ENCODE measurements at regions not wholly inside any gene's neighbourhood (a gene's known extent, or its start where the extent isn't known, plus 50 kb on each side); places are given as distances from the start of the nearest gene placed in this dataset.

- TF ChIP-seq USF1 (IDR thresholded peaks at IDR 0.05) (no peak), EP300 (IDR thresholded peaks at IDR 0.05; ENCODE audit: borderline replicate concordance) (no peak), RAD21 (IDR thresholded peaks at IDR 0.05; ENCODE audit: low read depth) (no peak), CEBPB (IDR thresholded peaks at IDR 0.05) (no peak), YY1 (IDR thresholded peaks at IDR 0.05; ENCODE audit: low read depth) (no peak), CREB1 (IDR thresholded peaks at IDR 0.05; ENCODE audit: low read depth) (no peak), NFIC (IDR thresholded peaks at IDR 0.05) (no peak), TEAD4 (IDR thresholded peaks at IDR 0.05) (no peak)
- TF ChIP-seq, protein P1, sequence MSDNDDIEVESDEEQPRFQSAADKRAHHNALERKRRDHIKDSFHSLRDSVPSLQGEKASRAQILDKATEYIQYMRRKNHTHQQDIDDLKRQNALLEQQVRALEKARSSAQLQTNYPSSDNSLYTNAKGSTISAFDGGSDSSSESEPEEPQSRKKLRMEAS (IDR thresholded peaks at IDR 0.05), result no peak
Measured at GRCh38 chr2:182606728-182607681, 109.1 kb upstream of the DNAJC10 start.

DNA sequence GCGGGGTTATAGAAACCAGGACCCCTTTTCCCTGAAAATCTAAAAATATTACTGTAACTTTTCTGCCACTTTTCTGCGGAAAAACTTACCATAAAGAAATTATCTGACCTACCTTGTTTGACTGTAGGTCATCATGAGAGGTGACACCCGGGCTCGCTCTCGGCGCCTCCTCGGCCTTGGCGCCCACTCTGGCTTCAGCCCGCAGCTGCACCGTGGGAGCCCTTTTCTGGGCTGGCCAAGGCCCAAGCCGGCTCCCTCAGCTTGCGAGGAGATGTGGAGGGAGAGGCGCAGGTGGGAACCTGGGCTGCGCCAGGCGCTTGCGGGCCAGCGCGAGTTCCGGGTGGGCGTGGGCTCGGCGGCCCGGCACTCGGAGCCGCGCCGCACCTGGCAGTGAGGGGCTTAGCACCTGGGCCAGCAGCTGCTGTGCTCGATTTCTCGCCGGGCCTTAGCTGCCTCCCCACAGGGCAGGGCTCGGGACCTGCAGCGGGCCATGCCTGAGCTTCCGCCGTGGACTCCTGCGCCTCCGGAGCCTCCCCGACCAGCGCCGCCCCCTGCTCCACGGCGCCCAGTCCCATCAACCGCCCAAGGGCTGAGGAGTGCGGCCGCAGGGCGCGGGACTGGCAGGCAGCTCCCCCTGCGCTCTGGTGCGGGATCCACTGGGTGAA, 107.7 kb upstream of the DNAJC10 start:
- TF ChIP-seq NFIC (IDR thresholded peaks at IDR 0.05) (no peak), FOXM1 (IDR thresholded peaks at IDR 0.05; ENCODE audit: borderline replicate concordance, low read depth) (no peak), CEBPB (IDR thresholded peaks at IDR 0.05) (no peak), TEAD4 (IDR thresholded peaks at IDR 0.05) (no peak), EP300 (IDR thresholded peaks at IDR 0.05; ENCODE audit: borderline replicate concordance) (no peak), TCF12 (IDR thresholded peaks at IDR 0.05; ENCODE audit: low read depth) (no peak), EGR1 (IDR thresholded peaks at IDR 0.05) (no peak), RAD21 (IDR thresholded peaks at IDR 0.05; ENCODE audit: low read depth) (no peak), TAF1 (IDR thresholded peaks at IDR 0.05; ENCODE audit: low read depth) (no peak), YY1 (IDR thresholded peaks at IDR 0.05; ENCODE audit: low read depth) (no peak), ZBTB7A (IDR thresholded peaks at IDR 0.05; ENCODE audit: low read depth) (no peak), USF1 (IDR thresholded peaks at IDR 0.05) (no peak), CREB1 (IDR thresholded peaks at IDR 0.05; ENCODE audit: low read depth) (no peak), REST (IDR thresholded peaks at IDR 0.05; ENCODE audit: low read depth) (no peak)
- TF ChIP-seq, protein P1 (IDR thresholded peaks at IDR 0.05), result no peak

GRCh38 chr2:182610231-182610630, 105.8 kb upstream of the DNAJC10 start:
- TF ChIP-seq TAF1 (IDR thresholded peaks at IDR 0.05; ENCODE audit: low read depth) (no peak), TCF12 (IDR thresholded peaks at IDR 0.05; ENCODE audit: low read depth) (no peak), NFIC (IDR thresholded peaks at IDR 0.05) (no peak), EGR1 (IDR thresholded peaks at IDR 0.05) (no peak), TEAD4 (IDR thresholded peaks at IDR 0.05) (no peak)
- TF ChIP-seq, protein P1 (IDR thresholded peaks at IDR 0.05), result no peak

DNA sequence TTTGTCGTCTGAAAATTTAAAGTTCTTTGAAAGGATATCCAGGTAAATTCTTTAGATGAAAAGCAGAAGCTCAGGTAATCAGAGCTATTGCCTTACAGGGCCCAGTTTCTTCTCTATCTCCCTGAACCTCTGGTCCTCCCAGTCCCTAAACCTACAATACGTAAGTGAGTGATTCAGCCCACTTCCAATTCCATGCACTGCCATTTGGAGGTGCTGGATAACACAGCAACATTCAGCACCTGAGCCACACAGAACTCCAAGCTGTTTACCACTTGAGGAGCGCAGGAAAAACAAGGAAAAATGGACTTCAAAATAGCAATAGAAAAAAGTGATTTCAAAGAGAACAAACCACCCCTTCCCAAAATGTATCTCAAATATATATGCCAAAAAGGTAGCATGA, 105.0 kb upstream of the DNAJC10 start:
- TF ChIP-seq RAD21 (IDR thresholded peaks at IDR 0.05; ENCODE audit: low read depth) (peak; percentile 10; the same call in 1 of the 2 replicates), CEBPB (IDR thresholded peaks at IDR 0.05) (no peak), ZBTB7A (IDR thresholded peaks at IDR 0.05; ENCODE audit: low read depth) (no peak)

DNA sequence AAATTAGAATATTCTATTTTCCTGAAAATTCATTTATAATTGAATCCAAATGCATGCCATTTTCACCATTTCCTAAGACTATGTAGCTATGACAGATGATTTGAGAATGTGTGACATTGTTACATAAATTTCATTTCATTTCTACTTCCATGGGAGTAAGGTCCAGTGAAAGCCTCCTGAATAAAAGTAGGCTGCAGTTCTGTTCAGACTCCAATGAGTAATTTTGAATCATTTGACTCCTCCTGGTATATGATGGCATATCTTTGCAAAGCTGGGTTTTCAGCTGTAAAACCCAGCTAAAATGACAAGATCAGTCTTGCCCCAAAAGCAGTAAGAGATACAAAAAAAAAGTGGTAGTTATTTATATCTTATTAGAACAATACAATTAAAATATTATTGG, 101.0 kb upstream of the DNAJC10 start:
- TF ChIP-seq TCF12 (IDR thresholded peaks at IDR 0.05; ENCODE audit: low read depth) (no peak), CREB1 (IDR thresholded peaks at IDR 0.05; ENCODE audit: low read depth) (no peak), FOXM1 (IDR thresholded peaks at IDR 0.05; ENCODE audit: borderline replicate concordance, low read depth) (no peak), EGR1 (IDR thresholded peaks at IDR 0.05) (no peak), EP300 (IDR thresholded peaks at IDR 0.05; ENCODE audit: borderline replicate concordance) (no peak), TEAD4 (IDR thresholded peaks at IDR 0.05) (no peak), USF1 (IDR thresholded peaks at IDR 0.05) (no peak), REST (IDR thresholded peaks at IDR 0.05; ENCODE audit: low read depth) (no peak), CEBPB (IDR thresholded peaks at IDR 0.05) (no peak), ZBTB7A (IDR thresholded peaks at IDR 0.05; ENCODE audit: low read depth) (no peak), RAD21 (IDR thresholded peaks at IDR 0.05; ENCODE audit: low read depth) (no peak), YY1 (IDR thresholded peaks at IDR 0.05; ENCODE audit: low read depth) (no peak)
- TF ChIP-seq, protein P1 (IDR thresholded peaks at IDR 0.05), result no peak

Data from Ishikawa (cell line).